HepG2 (cell line): ENCODE measurements at regions not wholly inside any gene's neighbourhood (a gene's known extent, or its start where the extent isn't known, plus 50 kb on each side); places are given as distances from the start of the nearest gene placed in this dataset.

ENCODE experiments used
- CEBPG ChIP-seq: IDR thresholded peaks from 2 replicates; pipeline ENCODE4 v1.6.1; 2016
- POLR2AphosphoS2 ChIP-seq: IDR thresholded peaks from 2 replicates; pipeline ENCODE4 v1.6.1; 2011; ENCODE audit warnings: low read depth, low read length, improper control_type of control experiment
- SMAD9 ChIP-seq: sonication (generic); formaldehyde crosslinking; IDR thresholded peaks from 2 replicates; pipeline ENCODE4 v1.5.1; 2020; ENCODE audit warnings: mild to moderate bottlenecking, missing genetic modification reagents
- SMC3 ChIP-seq: IDR thresholded peaks from 2 replicates; pipeline ENCODE4 v1.6.1; 2011; ENCODE audit warnings: low read length, improper control_type of control experiment
- ZNF382 ChIP-seq: sonication (generic); formaldehyde crosslinking; IDR thresholded peaks from 2 replicates; pipeline ENCODE4 v1.5.0; 2020; ENCODE audit warnings: missing genetic modification reagents, mild to moderate bottlenecking, borderline replicate concordance
- TF ChIP-seq, protein P1 (sequence below): sonication (generic); formaldehyde crosslinking; IDR thresholded peaks from 2 replicates; pipeline ENCODE4 v1.4.0; 2020; ENCODE audit warnings: mild to moderate bottlenecking, missing genetic modification reagents
- TF ChIP-seq, protein P2 (sequence below): sonication (generic); formaldehyde crosslinking; IDR thresholded peaks from 2 replicates; pipeline ENCODE4 v1.4.0; 2020; ENCODE audit warnings: missing genetic modification reagents
- TF ChIP-seq, protein P3 (sequence below): sonication (generic); formaldehyde crosslinking; IDR thresholded peaks from 2 replicates; pipeline ENCODE4 v1.9.0; 2022; ENCODE audit warnings: missing genetic modification reagents, mild to moderate bottlenecking, borderline replicate concordance
- TF ChIP-seq, protein P4 (sequence below): IDR thresholded peaks from 2 replicates; pipeline ENCODE4 v1.6.1; 2016; ENCODE audit warnings: low read depth, borderline replicate concordance
- TF ChIP-seq, protein P5 (sequence below): sonication (generic); formaldehyde crosslinking; IDR thresholded peaks from 2 replicates; pipeline ENCODE4 v1.9.0; 2021; ENCODE audit warnings: missing genetic modification reagents, borderline replicate concordance
- TF ChIP-seq, protein P6 (sequence below): sonication (generic); formaldehyde crosslinking; IDR thresholded peaks from 2 replicates; pipeline ENCODE4 v1.5.0; 2020; ENCODE audit warnings: mild to moderate bottlenecking, missing genetic modification reagents, moderate library complexity

DNA sequence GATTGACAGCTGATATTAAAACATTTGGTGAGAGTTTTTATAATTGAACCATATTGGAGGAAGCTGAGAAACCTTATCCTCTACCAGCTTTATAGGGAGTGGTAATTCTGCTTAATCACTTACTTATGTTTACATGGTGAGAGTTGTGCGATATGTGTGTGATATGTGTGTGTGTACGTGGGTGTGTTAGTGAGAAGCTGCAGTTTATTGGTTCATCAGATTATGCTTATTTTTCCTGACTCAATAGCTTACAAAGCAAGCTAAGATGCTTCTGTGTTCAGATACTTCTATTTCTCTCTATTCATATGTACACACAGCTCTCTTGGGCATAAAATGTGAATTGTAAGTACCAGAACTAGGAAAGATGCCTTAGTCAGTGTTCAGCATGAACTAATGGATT lies 343.7 kb downstream of the GRIA2 start:
- TF ChIP-seq ZNF382 (CRISPR knock-in tag) (no peak), SMAD9 (CRISPR knock-in tag) (no peak), POLR2AphosphoS2 (no peak), CEBPG (CRISPR knock-in tag) (no peak), SMC3 (no peak)
- TF ChIP-seq, protein P1, sequence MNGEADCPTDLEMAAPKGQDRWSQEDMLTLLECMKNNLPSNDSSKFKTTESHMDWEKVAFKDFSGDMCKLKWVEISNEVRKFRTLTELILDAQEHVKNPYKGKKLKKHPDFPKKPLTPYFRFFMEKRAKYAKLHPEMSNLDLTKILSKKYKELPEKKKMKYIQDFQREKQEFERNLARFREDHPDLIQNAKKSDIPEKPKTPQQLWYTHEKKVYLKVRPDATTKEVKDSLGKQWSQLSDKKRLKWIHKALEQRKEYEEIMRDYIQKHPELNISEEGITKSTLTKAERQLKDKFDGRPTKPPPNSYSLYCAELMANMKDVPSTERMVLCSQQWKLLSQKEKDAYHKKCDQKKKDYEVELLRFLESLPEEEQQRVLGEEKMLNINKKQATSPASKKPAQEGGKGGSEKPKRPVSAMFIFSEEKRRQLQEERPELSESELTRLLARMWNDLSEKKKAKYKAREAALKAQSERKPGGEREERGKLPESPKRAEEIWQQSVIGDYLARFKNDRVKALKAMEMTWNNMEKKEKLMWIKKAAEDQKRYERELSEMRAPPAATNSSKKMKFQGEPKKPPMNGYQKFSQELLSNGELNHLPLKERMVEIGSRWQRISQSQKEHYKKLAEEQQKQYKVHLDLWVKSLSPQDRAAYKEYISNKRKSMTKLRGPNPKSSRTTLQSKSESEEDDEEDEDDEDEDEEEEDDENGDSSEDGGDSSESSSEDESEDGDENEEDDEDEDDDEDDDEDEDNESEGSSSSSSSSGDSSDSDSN = no peak
- TF ChIP-seq, protein P2, sequence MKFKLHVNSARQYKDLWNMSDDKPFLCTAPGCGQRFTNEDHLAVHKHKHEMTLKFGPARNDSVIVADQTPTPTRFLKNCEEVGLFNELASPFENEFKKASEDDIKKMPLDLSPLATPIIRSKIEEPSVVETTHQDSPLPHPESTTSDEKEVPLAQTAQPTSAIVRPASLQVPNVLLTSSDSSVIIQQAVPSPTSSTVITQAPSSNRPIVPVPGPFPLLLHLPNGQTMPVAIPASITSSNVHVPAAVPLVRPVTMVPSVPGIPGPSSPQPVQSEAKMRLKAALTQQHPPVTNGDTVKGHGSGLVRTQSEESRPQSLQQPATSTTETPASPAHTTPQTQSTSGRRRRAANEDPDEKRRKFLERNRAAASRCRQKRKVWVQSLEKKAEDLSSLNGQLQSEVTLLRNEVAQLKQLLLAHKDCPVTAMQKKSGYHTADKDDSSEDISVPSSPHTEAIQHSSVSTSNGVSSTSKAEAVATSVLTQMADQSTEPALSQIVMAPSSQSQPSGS = no peak
- TF ChIP-seq, protein P3, sequence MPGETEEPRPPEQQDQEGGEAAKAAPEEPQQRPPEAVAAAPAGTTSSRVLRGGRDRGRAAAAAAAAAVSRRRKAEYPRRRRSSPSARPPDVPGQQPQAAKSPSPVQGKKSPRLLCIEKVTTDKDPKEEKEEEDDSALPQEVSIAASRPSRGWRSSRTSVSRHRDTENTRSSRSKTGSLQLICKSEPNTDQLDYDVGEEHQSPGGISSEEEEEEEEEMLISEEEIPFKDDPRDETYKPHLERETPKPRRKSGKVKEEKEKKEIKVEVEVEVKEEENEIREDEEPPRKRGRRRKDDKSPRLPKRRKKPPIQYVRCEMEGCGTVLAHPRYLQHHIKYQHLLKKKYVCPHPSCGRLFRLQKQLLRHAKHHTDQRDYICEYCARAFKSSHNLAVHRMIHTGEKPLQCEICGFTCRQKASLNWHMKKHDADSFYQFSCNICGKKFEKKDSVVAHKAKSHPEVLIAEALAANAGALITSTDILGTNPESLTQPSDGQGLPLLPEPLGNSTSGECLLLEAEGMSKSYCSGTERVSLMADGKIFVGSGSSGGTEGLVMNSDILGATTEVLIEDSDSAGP (CRISPR knock-in tag) = no peak
- TF ChIP-seq, protein P4, sequence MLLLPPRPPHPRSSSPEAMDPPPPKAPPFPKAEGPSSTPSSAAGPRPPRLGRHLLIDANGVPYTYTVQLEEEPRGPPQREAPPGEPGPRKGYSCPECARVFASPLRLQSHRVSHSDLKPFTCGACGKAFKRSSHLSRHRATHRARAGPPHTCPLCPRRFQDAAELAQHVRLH = no peak
- TF ChIP-seq, protein P5, sequence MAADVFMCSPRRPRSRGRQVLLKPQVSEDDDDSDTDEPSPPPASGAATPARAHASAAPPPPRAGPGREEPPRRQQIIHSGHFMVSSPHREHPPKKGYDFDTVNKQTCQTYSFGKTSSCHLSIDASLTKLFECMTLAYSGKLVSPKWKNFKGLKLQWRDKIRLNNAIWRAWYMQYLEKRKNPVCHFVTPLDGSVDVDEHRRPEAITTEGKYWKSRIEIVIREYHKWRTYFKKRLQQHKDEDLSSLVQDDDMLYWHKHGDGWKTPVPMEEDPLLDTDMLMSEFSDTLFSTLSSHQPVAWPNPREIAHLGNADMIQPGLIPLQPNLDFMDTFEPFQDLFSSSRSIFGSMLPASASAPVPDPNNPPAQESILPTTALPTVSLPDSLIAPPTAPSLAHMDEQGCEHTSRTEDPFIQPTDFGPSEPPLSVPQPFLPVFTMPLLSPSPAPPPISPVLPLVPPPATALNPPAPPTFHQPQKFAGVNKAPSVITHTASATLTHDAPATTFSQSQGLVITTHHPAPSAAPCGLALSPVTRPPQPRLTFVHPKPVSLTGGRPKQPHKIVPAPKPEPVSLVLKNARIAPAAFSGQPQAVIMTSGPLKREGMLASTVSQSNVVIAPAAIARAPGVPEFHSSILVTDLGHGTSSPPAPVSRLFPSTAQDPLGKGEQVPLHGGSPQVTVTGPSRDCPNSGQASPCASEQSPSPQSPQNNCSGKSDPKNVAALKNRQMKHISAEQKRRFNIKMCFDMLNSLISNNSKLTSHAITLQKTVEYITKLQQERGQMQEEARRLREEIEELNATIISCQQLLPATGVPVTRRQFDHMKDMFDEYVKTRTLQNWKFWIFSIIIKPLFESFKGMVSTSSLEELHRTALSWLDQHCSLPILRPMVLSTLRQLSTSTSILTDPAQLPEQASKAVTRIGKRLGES (CRISPR knock-in tag) = no peak
- TF ChIP-seq, protein P6, sequence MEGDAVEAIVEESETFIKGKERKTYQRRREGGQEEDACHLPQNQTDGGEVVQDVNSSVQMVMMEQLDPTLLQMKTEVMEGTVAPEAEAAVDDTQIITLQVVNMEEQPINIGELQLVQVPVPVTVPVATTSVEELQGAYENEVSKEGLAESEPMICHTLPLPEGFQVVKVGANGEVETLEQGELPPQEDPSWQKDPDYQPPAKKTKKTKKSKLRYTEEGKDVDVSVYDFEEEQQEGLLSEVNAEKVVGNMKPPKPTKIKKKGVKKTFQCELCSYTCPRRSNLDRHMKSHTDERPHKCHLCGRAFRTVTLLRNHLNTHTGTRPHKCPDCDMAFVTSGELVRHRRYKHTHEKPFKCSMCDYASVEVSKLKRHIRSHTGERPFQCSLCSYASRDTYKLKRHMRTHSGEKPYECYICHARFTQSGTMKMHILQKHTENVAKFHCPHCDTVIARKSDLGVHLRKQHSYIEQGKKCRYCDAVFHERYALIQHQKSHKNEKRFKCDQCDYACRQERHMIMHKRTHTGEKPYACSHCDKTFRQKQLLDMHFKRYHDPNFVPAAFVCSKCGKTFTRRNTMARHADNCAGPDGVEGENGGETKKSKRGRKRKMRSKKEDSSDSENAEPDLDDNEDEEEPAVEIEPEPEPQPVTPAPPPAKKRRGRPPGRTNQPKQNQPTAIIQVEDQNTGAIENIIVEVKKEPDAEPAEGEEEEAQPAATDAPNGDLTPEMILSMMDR (CRISPR knock-in tag) = no peak
